Fibroblast of skin of right biceps (primary cell): ENCODE measurements at regions not wholly inside any gene's neighbourhood (a gene's known extent, or its start where the extent isn't known, plus 50 kb on each side); places are given as distances from the start of the nearest gene placed in this dataset.
A peak's percentile ranks its signal among the peaks of the same experiment; 100 is the strongest.
"Not testable (repeated sequence)": the region's sequence is repeated elsewhere in the genome, so short reads cannot be mapped to it uniquely, and the experiment has no call there.

Source experiments
- DNase-seq: peaks from one replicate; pipeline ENCODE4 v3.0.0-alpha.2; 2013

GRCh38 chr15:26259581-26259980, 396.5 kb upstream of the ATP10A start:
- DNase-seq: no peak

GRCh38 chr15:26244782-26245181, 381.7 kb upstream of the ATP10A start:
- DNase-seq: not testable (repeated sequence)

- DNase-seq: no peak
Measured at GRCh38 chr15:26243382-26243781, 380.3 kb upstream of the ATP10A start.

- no peak for DNase-seq
Measured at GRCh38 chr15:26242565-26243071, 379.5 kb upstream of the ATP10A start.

- no peak for DNase-seq
Measured at GRCh38 chr15:26235864-26236263, 372.7 kb upstream of the ATP10A start.

- DNase-seq: no peak
Measured at GRCh38 chr15:26234976-26235767, 372.0 kb upstream of the ATP10A start.

- DNase-seq: no peak
Measured at GRCh38 chr15:26232691-26233090, 369.6 kb upstream of the ATP10A start.

GRCh38 chr15:26231096-26231495, 368.0 kb upstream of the ATP10A start:
- DNase-seq: no peak

- no peak for DNase-seq
Measured at GRCh38 chr15:26224266-26224665, 361.1 kb upstream of the ATP10A start.

GRCh38 chr15:26223720-26224119, 360.6 kb upstream of the ATP10A start:
- no peak for DNase-seq

- DNase-seq: no peak
Measured at GRCh38 chr15:26222781-26223180, 359.7 kb upstream of the ATP10A start.

GRCh38 chr15:26217043-26217442, 353.9 kb upstream of the ATP10A start:
- DNase-seq: not testable (repeated sequence)

- no peak for DNase-seq
Measured at GRCh38 chr15:26214290-26214689, 351.2 kb upstream of the ATP10A start.

GRCh38 chr15:26213427-26213826, 350.3 kb upstream of the ATP10A start:
- DNase-seq: no peak

- DNase-seq: no peak
Measured at GRCh38 chr15:26212109-26212508, 349.0 kb upstream of the ATP10A start.

GRCh38 chr15:26210980-26211379, 347.9 kb upstream of the ATP10A start:
- no peak for DNase-seq

- DNase-seq: no peak
Measured at GRCh38 chr15:26201177-26201858, 338.2 kb upstream of the ATP10A start.

- DNase-seq: no peak
Measured at GRCh38 chr15:26200427-26200826, 337.3 kb upstream of the ATP10A start.

GRCh38 chr15:26197719-26198118, 334.6 kb upstream of the ATP10A start:
- DNase-seq: no peak

GRCh38 chr15:26197060-26197459, 333.9 kb upstream of the ATP10A start:
- no peak for DNase-seq

GRCh38 chr15:26191193-26191592, 328.1 kb upstream of the ATP10A start:
- DNase-seq: peak; percentile 37

GRCh38 chr15:26186138-26186537, 323.0 kb upstream of the ATP10A start:
- not testable (repeated sequence) for DNase-seq

GRCh38 chr15:26182441-26182840, 319.3 kb upstream of the ATP10A start:
- DNase-seq: peak; percentile 84

GRCh38 chr15:26179906-26180305, 316.8 kb upstream of the ATP10A start:
- peak; percentile 28 for DNase-seq
